GM12892 (cell line): ENCODE measurements at regions not wholly inside any gene's neighbourhood (a gene's known extent, or its start where the extent isn't known, plus 50 kb on each side); places are given as distances from the start of the nearest gene placed in this dataset.

Experiments used
- POLR2A ChIP-seq: IDR thresholded peaks from 2 replicates; pipeline ENCODE4 v1.6.1; 2011; ENCODE audit warnings: low read depth, low read length, control low read depth
- POLR2AphosphoS5 ChIP-seq: IDR thresholded peaks from 2 replicates; pipeline ENCODE4 v1.6.1; 2011; ENCODE audit warnings: low read depth, low read length, control low read depth

GRCh38 chr2:5938566-5938896, 246.3 kb downstream of the SOX11 start:
- no peak for TF ChIP-seq POLR2A
- no peak for TF ChIP-seq POLR2AphosphoS5
